ENCODE measurements at regions not wholly inside any gene's neighbourhood (a gene's known extent, or its start where the extent isn't known, plus 50 kb on each side); places are given as distances from the start of the nearest gene placed in this dataset.

- no peak for DNase-seq (ENCODE audit: extremely low read depth, insufficient read length)
- Histone ChIP-seq H3K4me3 (replicated peaks; ENCODE audit: low read depth, low read length) (no peak overlapping the region), H3K36me3 (ENCODE audit: control insufficient read depth, insufficient read depth, low read length) (no peaks in the 10 kb centered on the region), H3K27me3 (replicated peaks; ENCODE audit: control insufficient read depth, insufficient read depth, low read length) (no peaks in the 10 kb centered on the region; the same call in none of the 2 replicates)
- TF ChIP-seq, protein P1, sequence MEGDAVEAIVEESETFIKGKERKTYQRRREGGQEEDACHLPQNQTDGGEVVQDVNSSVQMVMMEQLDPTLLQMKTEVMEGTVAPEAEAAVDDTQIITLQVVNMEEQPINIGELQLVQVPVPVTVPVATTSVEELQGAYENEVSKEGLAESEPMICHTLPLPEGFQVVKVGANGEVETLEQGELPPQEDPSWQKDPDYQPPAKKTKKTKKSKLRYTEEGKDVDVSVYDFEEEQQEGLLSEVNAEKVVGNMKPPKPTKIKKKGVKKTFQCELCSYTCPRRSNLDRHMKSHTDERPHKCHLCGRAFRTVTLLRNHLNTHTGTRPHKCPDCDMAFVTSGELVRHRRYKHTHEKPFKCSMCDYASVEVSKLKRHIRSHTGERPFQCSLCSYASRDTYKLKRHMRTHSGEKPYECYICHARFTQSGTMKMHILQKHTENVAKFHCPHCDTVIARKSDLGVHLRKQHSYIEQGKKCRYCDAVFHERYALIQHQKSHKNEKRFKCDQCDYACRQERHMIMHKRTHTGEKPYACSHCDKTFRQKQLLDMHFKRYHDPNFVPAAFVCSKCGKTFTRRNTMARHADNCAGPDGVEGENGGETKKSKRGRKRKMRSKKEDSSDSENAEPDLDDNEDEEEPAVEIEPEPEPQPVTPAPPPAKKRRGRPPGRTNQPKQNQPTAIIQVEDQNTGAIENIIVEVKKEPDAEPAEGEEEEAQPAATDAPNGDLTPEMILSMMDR (IDR thresholded peaks at IDR 0.05; ENCODE audit: insufficient read depth, low read length, poor library complexity, severe bottlenecking), result no peak
Observed at GRCh38 chr5:171614511-171614910, 171.1 kb upstream of the SMIM23 start.

GRCh38 chr5:171614971-171615653 lies 170.5 kb upstream of the SMIM23 start:
- Histone ChIP-seq H3K36me3 (ENCODE audit: control insufficient read depth, insufficient read depth, low read length) (no peaks in the 10 kb centered on the region), H3K4me3 (replicated peaks; ENCODE audit: low read depth, low read length) (no peak overlapping the region), H3K27me3 (replicated peaks; ENCODE audit: control insufficient read depth, insufficient read depth, low read length) (no peaks in the 10 kb centered on the region; the same call in none of the 2 replicates)
- no peak for DNase-seq (ENCODE audit: extremely low read depth, insufficient read length)
- TF ChIP-seq, protein P1 (IDR thresholded peaks at IDR 0.05; ENCODE audit: insufficient read depth, low read length, poor library complexity, severe bottlenecking), result no peak

DNA sequence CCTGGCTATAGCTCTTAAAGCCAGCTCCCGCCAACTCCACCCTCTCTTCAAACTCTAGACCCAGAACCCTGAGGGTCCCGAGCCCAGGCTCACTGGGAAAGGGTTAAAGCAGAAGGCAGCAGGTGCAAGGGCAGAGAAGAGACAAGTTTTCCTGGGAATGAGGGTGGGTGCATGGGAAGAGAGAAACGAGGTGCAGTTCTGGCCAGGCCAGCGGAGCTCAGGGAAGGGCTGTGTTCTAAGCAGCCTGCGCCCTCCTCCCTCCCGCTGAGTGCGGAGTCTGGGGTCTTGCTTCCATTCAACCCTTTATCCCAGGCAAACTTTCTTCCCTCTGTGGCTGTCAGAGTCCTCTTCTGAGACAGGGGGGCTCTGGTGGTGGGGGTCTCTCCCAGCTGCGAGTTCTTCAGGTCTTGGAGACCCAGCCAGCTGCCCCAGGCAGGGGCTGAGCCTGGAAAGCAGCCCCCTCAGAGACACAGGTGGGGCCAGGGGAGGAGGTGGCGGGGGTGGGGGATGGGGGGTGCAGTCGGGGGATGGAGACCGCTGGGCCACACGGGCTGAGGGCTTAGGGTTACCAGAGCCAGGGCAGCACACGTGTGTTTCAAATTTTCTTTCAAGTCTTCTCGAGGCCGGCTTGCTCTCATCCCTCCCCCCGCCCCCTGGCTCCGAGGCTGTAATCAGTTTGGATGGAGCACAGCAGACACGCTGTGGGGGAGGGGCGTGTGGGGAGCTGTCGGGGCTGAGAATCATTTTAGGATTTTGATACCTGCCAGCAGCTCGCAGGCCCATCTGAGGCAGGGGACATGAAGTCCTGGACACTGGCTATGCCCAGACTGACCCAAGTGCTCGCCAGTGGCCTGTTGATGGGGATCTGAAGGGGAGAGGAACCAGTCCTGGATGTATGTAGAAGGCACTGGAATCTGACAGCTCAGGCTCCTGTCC lies 169.6 kb upstream of the SMIM23 start:
- H3K27me3 ChIP-seq (replicated peaks; ENCODE audit: control insufficient read depth, insufficient read depth, low read length), result no peaks in the 10 kb centered on the region; the same call in none of the 2 replicates
- no peaks in the 10 kb centered on the region for H3K36me3 ChIP-seq (ENCODE audit: control insufficient read depth, insufficient read depth, low read length)
- TF ChIP-seq, protein P1 (IDR thresholded peaks at IDR 0.05; ENCODE audit: insufficient read depth, low read length, poor library complexity, severe bottlenecking), result no peak
- no peak overlapping the region for H3K4me3 ChIP-seq (replicated peaks; ENCODE audit: low read depth, low read length)
- no peak for DNase-seq (ENCODE audit: extremely low read depth, insufficient read length)

GRCh38 chr5:171617266-171617665 lies 168.4 kb upstream of the SMIM23 start:
- no peak for DNase-seq (ENCODE audit: extremely low read depth, insufficient read length)
- Histone ChIP-seq H3K36me3 (ENCODE audit: control insufficient read depth, insufficient read depth, low read length) (no peaks in the 10 kb centered on the region), H3K4me3 (replicated peaks; ENCODE audit: low read depth, low read length) (no peak overlapping the region), H3K27me3 (replicated peaks; ENCODE audit: control insufficient read depth, insufficient read depth, low read length) (no peaks in the 10 kb centered on the region; the same call in none of the 2 replicates)
- TF ChIP-seq, protein P1 (IDR thresholded peaks at IDR 0.05; ENCODE audit: insufficient read depth, low read length, poor library complexity, severe bottlenecking), result no peak

GRCh38 chr5:171617817-171618591 lies 167.6 kb upstream of the SMIM23 start:
- Histone ChIP-seq H3K4me3 (replicated peaks; ENCODE audit: low read depth, low read length) (no peak overlapping the region), H3K36me3 (ENCODE audit: control insufficient read depth, insufficient read depth, low read length) (no peaks in the 10 kb centered on the region), H3K27me3 (replicated peaks; ENCODE audit: control insufficient read depth, insufficient read depth, low read length) (no peaks in the 10 kb centered on the region; the same call in none of the 2 replicates)
- TF ChIP-seq, protein P1 (IDR thresholded peaks at IDR 0.05; ENCODE audit: insufficient read depth, low read length, poor library complexity, severe bottlenecking), result no peak
- no peak for DNase-seq (ENCODE audit: extremely low read depth, insufficient read length)

Data from GM06990 (cell line).